SK-N-SH (cell line): ENCODE measurements at regions not wholly inside any gene's neighbourhood (a gene's known extent, or its start where the extent isn't known, plus 50 kb on each side); places are given as distances from the start of the nearest gene placed in this dataset.

Experiments
- CTCF ChIA-PET: fragments of 300-600, 350-600 bp; formaldehyde crosslinking; extraction: SDS; loops from one replicate; lab custom pipeline; 2021; lab: Yijun Ruan, JAX
- POLR2A ChIA-PET: fragments of 350-600 bp; sonication (Branson Sonifier 250); formaldehyde crosslinking; extraction: SDS; loops from one replicate; lab custom pipeline; 2020; ENCODE audit warnings: antibody characterized with exemption, inconsistent platforms; lab: Yijun Ruan, JAX
- DNase-seq: peaks from one replicate; pipeline ENCODE4 v3.0.0; 2012
- H2AFZ ChIP-seq: fragments of 200-600 bp; sonication (generic); 2 replicates; pipeline ENCODE4 v1.8.1; 2016; ENCODE audit warnings: antibody characterized with exemption, mild to moderate bottlenecking, low read depth
- H3F3A ChIP-seq: fragments of 200-600 bp; sonication (generic); replicated peaks from 2 replicates; pipeline ENCODE3; 2016; ENCODE audit warnings: antibody characterized with exemption, mild to moderate bottlenecking; ENCODE audit not compliant: insufficient read depth
- H3K27ac ChIP-seq, 2 experiments: fragments of 200-500 bp in 1 of 2; fragments of 200-600 bp in 1 of 2; sonication (Bioruptor generic) in 1 of 2; sonication (generic), shearing (Covaris generic) in 1 of 2; 2 replicates each; pipeline versions ENCODE4 v1.5.1 to v1.6.1; 2014 to 2016; ENCODE audit warnings: low read depth in 2 of 2, inconsistent platforms in 1 of 2, low read length in 1 of 2, mild to moderate bottlenecking in 1 of 2, mixed read lengths in 1 of 2
- H3K27me3 ChIP-seq: fragments of 200-600 bp; sonication (generic), shearing (Covaris generic); 2 replicates; pipeline ENCODE4 v1.6.1; 2016; ENCODE audit warnings: mixed run types; ENCODE audit not compliant: insufficient read depth
- H3K36me3 ChIP-seq, 2 experiments: fragments of 200-500 bp in 1 of 2; fragments of 200-600 bp in 1 of 2; sonication (Bioruptor generic) in 1 of 2; sonication (generic) in 1 of 2; replicated peaks in 1 of 2; 2 replicates each; pipeline versions ENCODE3 to v1.5.1; 2014 to 2016; ENCODE audit warnings: low read length in 1 of 2, mild to moderate bottlenecking in 1 of 2; ENCODE audit not compliant: insufficient read depth in 2 of 2, control insufficient read depth in 1 of 2
- H3K4me1 ChIP-seq, 2 experiments: fragments of 200-500 bp in 1 of 2; fragments of 200-600 bp in 1 of 2; sonication (Bioruptor generic) in 1 of 2; sonication (generic), shearing (Covaris generic) in 1 of 2; 2 replicates each; pipeline versions ENCODE4 v1.5.1 to v1.6.1; 2014 to 2016; ENCODE audit warnings: low read depth in 1 of 2, low read length in 1 of 2, mixed run types in 1 of 2; ENCODE audit not compliant: insufficient read depth in 2 of 2, control insufficient read depth in 1 of 2
- H3K4me2 ChIP-seq: fragments of 200-600 bp; sonication (generic), shearing (Covaris generic); 2 replicates; pipeline ENCODE4 v1.6.1; 2017; ENCODE audit warnings: mixed run types
- H3K4me3 ChIP-seq, 2 experiments: fragments of 200-500 bp in 1 of 2; fragments of 200-600 bp in 1 of 2; sonication (Bioruptor generic) in 1 of 2; sonication (generic), shearing (Covaris generic) in 1 of 2; 2 replicates each; pipeline versions ENCODE4 v1.5.1 to v1.8.1; 2014 to 2016; ENCODE audit warnings: low read depth in 2 of 2, inconsistent platforms in 1 of 2, low read length in 1 of 2, mild to moderate bottlenecking in 1 of 2, mixed read lengths in 1 of 2, moderate library complexity in 1 of 2
- H3K79me2 ChIP-seq: fragments of 200-600 bp; sonication (generic); 2 replicates; pipeline ENCODE4 v1.8.1; 2017; ENCODE audit warnings: mild to moderate bottlenecking; ENCODE audit not compliant: insufficient read depth
- H3K9ac ChIP-seq: fragments of 200-600 bp; sonication (generic); 2 replicates; pipeline ENCODE4 v1.6.1; 2017; ENCODE audit warnings: mixed run types
- H3K9me2 ChIP-seq: fragments of 200-600 bp; sonication (generic); 2 replicates; pipeline ENCODE4 v1.6.1; 2017; ENCODE audit warnings: mixed run types
- H3K9me3 ChIP-seq: fragments of 200-600 bp; sonication (generic); 2 replicates; pipeline ENCODE4 v1.6.1; 2017; ENCODE audit warnings: mixed run types, mild to moderate bottlenecking, moderate library complexity
- H4K20me1 ChIP-seq: fragments of 200-600 bp; sonication (generic); 2 replicates; pipeline ENCODE4 v1.6.1; 2017; ENCODE audit warnings: mild to moderate bottlenecking, mixed run types; ENCODE audit not compliant: insufficient read depth
- ELF1 ChIP-seq: IDR thresholded peaks from 2 replicates; pipeline ENCODE4 v1.4.0; 2012
- EP300 ChIP-seq, 2 experiments: IDR thresholded peaks; 2 replicates each; pipeline versions ENCODE4 v1.4.0 to v1.6.1; 2012; ENCODE audit warnings: borderline replicate concordance in 1 of 2, low read depth in 1 of 2, low read length in 1 of 2
- FOSL2 ChIP-seq: IDR thresholded peaks from 2 replicates; pipeline ENCODE4 v1.4.0; 2012; ENCODE audit warnings: low read depth, mild to moderate bottlenecking, moderate library complexity, borderline replicate concordance
- NFIC ChIP-seq: IDR thresholded peaks from 2 replicates; pipeline ENCODE4 v1.4.0; 2012; ENCODE audit warnings: borderline replicate concordance
- RAD21 ChIP-seq: IDR thresholded peaks from 2 replicates; pipeline ENCODE4 v1.6.1; 2012; ENCODE audit warnings: mild to moderate bottlenecking, low read length
- SIN3A ChIP-seq: IDR thresholded peaks from 2 replicates; pipeline ENCODE4 v1.6.1; 2012; ENCODE audit warnings: low read depth, mild to moderate bottlenecking, low read length, moderate library complexity, borderline replicate concordance
- YY1 ChIP-seq: IDR thresholded peaks from 2 replicates; pipeline ENCODE4 v1.4.0; 2012; ENCODE audit warnings: low read depth, mild to moderate bottlenecking
- WGBS: methylation state at CpG from one replicate; pipeline ENCODE4 v1.1.6; 2017; ENCODE audit warnings: low lambda C conversion rate; 5-methylcytosine and 5-hydroxymethylcytosine counted together
- TF ChIP-seq, protein P1 (sequence below): fragments of 150-350 bp; IDR thresholded peaks from 2 replicates; pipeline ENCODE4 v1.6.1; 2017; ENCODE audit warnings: antibody characterized with exemption, low read length, low read depth, borderline replicate concordance
- TF ChIP-seq, protein P2 (sequence below): IDR thresholded peaks from 2 replicates; pipeline ENCODE4 v1.6.1; 2012; ENCODE audit warnings: mild to moderate bottlenecking, low read depth, low read length, moderate library complexity

DNA sequence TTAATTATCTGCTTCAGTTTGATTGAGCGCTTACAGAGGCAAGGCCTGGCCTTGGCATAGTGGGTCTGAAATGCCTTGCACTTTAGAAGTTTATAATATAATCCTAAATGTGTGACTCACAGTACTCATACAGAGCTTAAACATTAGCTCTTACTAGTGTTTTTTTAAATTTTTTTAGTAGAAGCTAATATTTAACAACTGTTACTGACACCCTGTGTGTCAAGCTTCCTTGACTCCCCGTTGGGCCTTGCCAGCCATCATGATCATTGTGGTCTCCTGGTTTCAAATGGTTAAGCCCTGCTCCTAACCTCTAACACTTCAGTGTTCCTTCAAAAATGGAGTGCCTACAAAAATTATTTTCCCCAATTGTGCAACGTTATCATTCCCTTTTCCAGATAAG is 126.9 kb downstream of the GALC start (continued):
- TF ChIP-seq RAD21: no peak
- TF ChIP-seq, all 33 proteins: peak for 0

DNA sequence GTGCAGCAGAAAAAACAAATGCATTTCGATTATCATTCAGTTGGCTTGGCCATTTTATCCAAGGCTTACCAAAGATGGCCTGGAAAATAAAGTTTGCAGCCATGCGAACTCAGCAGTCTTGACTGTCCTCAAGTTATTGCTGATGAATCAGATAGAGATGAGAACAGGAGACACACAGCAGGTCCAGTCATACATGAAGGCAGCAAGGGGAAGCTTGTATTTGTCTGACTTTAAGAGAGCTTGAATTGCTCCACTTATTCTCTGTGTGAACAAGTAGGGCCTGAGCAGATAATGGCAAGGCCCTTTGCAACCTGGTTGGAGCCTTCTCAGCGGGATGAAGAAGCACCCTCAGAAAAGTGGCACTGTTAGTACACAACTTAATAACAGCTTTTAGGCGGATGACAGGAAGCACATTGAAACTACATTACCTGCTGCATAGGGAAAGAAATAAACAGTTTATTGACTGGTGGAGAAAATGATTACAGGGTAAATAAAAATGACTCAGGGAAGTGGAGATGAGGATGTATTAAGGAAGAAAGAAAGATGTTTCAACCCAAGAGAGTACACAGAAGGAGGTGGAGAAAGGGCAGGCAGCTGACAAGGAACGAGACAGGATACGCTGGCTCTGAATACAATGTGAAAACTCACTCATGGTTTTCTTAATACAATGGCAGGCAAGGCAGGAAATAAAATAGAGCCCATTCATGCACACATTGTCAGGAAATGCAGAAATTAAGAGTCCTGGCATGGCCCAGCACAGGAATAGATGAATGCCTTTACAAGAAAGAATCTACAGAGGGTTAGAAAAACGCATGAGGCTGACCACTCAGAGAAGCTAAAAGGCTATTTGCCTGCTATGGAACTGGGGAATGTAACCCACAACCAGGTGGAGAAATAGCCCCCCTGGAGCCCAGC is 128.4 kb downstream of the GALC start:
- no peaks in the 10 kb centered on the region for H3K27me3 ChIP-seq
- DNase-seq: no peak
- H3K4me2 ChIP-seq: no peak overlapping the region
- ChIA-PET POLR2A (no interaction called here), CTCF (no interaction called here)
- no peaks in the 10 kb centered on the region for H3K9me2 ChIP-seq
- H3K79me2 ChIP-seq: no peaks in the 10 kb centered on the region
- no peak overlapping the region for H2AFZ ChIP-seq
- TF ChIP-seq, protein P1, sequence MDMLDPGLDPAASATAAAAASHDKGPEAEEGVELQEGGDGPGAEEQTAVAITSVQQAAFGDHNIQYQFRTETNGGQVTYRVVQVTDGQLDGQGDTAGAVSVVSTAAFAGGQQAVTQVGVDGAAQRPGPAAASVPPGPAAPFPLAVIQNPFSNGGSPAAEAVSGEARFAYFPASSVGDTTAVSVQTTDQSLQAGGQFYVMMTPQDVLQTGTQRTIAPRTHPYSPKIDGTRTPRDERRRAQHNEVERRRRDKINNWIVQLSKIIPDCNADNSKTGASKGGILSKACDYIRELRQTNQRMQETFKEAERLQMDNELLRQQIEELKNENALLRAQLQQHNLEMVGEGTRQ: no peak
- no peak for TF ChIP-seq SIN3A
- 12% methylated on average over 7 of the region's 7 CpGs for WGBS
- no peaks in the 10 kb centered on the region for H3K9me3 ChIP-seq
- no peak overlapping the region for H3K9ac ChIP-seq
- H3K4me3 ChIP-seq: no peak overlapping the region
- no peak overlapping the region for H3K27ac ChIP-seq
- H3K4me1 ChIP-seq: no peaks in the 10 kb centered on the region
- H3K36me3 ChIP-seq: no peaks in the 10 kb centered on the region
- H3F3A ChIP-seq: no peaks in the 10 kb centered on the region
- no peaks in the 10 kb centered on the region for H4K20me1 ChIP-seq

DNA sequence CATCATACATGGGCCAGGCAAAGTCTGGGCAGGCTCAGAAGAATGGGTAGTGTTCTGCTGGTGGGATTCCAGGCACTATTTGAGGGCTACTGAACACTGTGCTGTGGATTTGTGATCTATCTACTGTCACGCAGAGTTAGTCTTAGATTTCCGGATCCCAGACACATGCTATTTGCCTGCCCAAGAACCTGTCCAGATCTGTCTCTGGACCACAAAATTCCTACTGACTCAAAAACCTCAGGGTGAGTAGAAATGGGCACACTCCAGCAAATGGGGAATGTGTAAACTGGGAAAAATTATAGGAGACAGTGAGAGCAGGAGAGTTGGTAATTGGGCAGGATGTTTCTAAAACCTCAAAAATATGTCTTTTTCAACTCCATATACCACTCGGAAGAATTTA is 129.9 kb downstream of the GALC start:
- no peaks in the 10 kb centered on the region for H3K4me1 ChIP-seq
- POLR2A ChIA-PET: no interaction called here

More for the DNA sequence above, 129.9 kb downstream of the GALC start:
- Histone ChIP-seq H3K4me2 (no peak overlapping the region), H3K9me2 (no peaks in the 10 kb centered on the region), H3K27me3 (no peaks in the 10 kb centered on the region), H3K9me3 (no peaks in the 10 kb centered on the region), H3K9ac (no peak overlapping the region), H3K79me2 (no peaks in the 10 kb centered on the region), H4K20me1 (no peaks in the 10 kb centered on the region), H2AFZ (no peak overlapping the region), H3K36me3 (no peaks in the 10 kb centered on the region), H3F3A (no peaks in the 10 kb centered on the region), H3K4me3 (no peak overlapping the region), H3K27ac (no peak overlapping the region)
- DNase-seq: no peak
- 12% methylated on average over 2 of the region's 3 CpGs for WGBS
- CTCF ChIA-PET: interaction anchor here (0.7 kb wide), 1 partner anchor 13 kb away, joined by 4 read pairs; no protein-coding TSS in a partner anchor
- TF ChIP-seq EP300 (IDR thresholded peaks at IDR 0.05; ENCODE audit: borderline replicate concordance in 1 of 2, low read depth in 1 of 2, low read length in 1 of 2): no peak
- TF ChIP-seq NFIC: no peak
- TF ChIP-seq, protein P1: no peak
- TF ChIP-seq ELF1: no peak
- no peak for TF ChIP-seq FOSL2
- TF ChIP-seq, protein P2, sequence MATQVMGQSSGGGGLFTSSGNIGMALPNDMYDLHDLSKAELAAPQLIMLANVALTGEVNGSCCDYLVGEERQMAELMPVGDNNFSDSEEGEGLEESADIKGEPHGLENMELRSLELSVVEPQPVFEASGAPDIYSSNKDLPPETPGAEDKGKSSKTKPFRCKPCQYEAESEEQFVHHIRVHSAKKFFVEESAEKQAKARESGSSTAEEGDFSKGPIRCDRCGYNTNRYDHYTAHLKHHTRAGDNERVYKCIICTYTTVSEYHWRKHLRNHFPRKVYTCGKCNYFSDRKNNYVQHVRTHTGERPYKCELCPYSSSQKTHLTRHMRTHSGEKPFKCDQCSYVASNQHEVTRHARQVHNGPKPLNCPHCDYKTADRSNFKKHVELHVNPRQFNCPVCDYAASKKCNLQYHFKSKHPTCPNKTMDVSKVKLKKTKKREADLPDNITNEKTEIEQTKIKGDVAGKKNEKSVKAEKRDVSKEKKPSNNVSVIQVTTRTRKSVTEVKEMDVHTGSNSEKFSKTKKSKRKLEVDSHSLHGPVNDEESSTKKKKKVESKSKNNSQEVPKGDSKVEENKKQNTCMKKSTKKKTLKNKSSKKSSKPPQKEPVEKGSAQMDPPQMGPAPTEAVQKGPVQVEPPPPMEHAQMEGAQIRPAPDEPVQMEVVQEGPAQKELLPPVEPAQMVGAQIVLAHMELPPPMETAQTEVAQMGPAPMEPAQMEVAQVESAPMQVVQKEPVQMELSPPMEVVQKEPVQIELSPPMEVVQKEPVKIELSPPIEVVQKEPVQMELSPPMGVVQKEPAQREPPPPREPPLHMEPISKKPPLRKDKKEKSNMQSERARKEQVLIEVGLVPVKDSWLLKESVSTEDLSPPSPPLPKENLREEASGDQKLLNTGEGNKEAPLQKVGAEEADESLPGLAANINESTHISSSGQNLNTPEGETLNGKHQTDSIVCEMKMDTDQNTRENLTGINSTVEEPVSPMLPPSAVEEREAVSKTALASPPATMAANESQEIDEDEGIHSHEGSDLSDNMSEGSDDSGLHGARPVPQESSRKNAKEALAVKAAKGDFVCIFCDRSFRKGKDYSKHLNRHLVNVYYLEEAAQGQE: no peak
- TF ChIP-seq YY1: no peak
